ENCODE measurements at regions not wholly inside any gene's neighbourhood (a gene's known extent, or its start where the extent isn't known, plus 50 kb on each side); places are given as distances from the start of the nearest gene placed in this dataset.

DNA sequence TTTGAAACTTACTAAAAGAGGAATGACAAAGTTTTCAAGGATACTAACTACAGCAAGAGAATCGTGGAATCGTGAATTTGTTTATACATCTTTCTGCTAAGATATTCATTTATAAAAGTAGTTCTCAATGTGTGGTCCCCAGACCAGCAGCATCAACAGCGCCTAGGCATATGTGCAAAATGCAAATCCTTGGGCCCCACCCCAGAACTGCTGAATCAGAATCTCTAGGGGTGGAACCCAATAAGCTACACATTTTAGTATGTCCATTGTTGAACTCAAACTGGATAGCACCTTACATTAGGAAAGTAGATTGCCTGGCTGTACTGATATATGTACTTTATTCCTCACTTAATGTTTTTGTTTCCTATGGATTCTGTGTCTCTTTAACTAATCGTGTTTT lies 346.0 kb downstream of the MFSD1 start:
- no peaks in the 10 kb centered on the region for H3K36me3 ChIP-seq (ENCODE audit: low read length)
- H4K20me1 ChIP-seq (ENCODE audit: low read depth, low read length): no peaks in the 10 kb centered on the region
- TF ChIP-seq, protein P1, sequence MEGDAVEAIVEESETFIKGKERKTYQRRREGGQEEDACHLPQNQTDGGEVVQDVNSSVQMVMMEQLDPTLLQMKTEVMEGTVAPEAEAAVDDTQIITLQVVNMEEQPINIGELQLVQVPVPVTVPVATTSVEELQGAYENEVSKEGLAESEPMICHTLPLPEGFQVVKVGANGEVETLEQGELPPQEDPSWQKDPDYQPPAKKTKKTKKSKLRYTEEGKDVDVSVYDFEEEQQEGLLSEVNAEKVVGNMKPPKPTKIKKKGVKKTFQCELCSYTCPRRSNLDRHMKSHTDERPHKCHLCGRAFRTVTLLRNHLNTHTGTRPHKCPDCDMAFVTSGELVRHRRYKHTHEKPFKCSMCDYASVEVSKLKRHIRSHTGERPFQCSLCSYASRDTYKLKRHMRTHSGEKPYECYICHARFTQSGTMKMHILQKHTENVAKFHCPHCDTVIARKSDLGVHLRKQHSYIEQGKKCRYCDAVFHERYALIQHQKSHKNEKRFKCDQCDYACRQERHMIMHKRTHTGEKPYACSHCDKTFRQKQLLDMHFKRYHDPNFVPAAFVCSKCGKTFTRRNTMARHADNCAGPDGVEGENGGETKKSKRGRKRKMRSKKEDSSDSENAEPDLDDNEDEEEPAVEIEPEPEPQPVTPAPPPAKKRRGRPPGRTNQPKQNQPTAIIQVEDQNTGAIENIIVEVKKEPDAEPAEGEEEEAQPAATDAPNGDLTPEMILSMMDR (IDR thresholded peaks at IDR 0.05; ENCODE audit: insufficient read depth, low read length, poor library complexity, severe bottlenecking): no peak
- TF ChIP-seq EZH2phosphoT487 (conservative IDR thresholded peaks at IDR 0.05; ENCODE audit: low read length): no peak
- no peaks in the 10 kb centered on the region for H3K9me2 ChIP-seq (replicated peaks; ENCODE audit: insufficient read depth, low read length)
- no peak overlapping the region for H3K27ac ChIP-seq (ENCODE audit: low read depth, low read length)
- no peaks in the 10 kb centered on the region for H3F3A ChIP-seq (ENCODE audit: insufficient read depth)
- H3K79me2 ChIP-seq (ENCODE audit: insufficient read depth, low read length): no peaks in the 10 kb centered on the region
- H3K27me3 ChIP-seq (ENCODE audit: low read length): no peaks in the 10 kb centered on the region
- H3K4me2 ChIP-seq (ENCODE audit: low read depth, low read length, poor library complexity, severe bottlenecking): no peak overlapping the region
- H3K9ac ChIP-seq (ENCODE audit: low read length): no peak overlapping the region
- H3K4me3 ChIP-seq (ENCODE audit: insufficient read depth, low read length, poor library complexity, severe bottlenecking): no peak overlapping the region
- no peaks in the 10 kb centered on the region for H3K9me3 ChIP-seq (ENCODE audit: insufficient read depth, low read length)
- no peak overlapping the region for H2AFZ ChIP-seq (ENCODE audit: low read depth, low read length, severe bottlenecking)

- Histone ChIP-seq H3K27me3 (ENCODE audit: low read length) (no peaks in the 10 kb centered on the region), H3K9ac (ENCODE audit: low read length) (no peak overlapping the region), H3K36me3 (ENCODE audit: low read length) (no peaks in the 10 kb centered on the region), H2AFZ (ENCODE audit: low read depth, low read length, severe bottlenecking) (no peak overlapping the region), H3K4me3 (ENCODE audit: insufficient read depth, low read length, poor library complexity, severe bottlenecking) (no peak overlapping the region), H3K9me2 (replicated peaks; ENCODE audit: insufficient read depth, low read length) (no peaks in the 10 kb centered on the region), H3K27ac (ENCODE audit: low read depth, low read length) (no peak overlapping the region), H3K9me3 (ENCODE audit: insufficient read depth, low read length) (no peaks in the 10 kb centered on the region), H3K4me2 (ENCODE audit: low read depth, low read length, poor library complexity, severe bottlenecking) (no peak overlapping the region), H4K20me1 (ENCODE audit: low read depth, low read length) (no peaks in the 10 kb centered on the region), H3F3A (ENCODE audit: insufficient read depth) (no peaks in the 10 kb centered on the region), H3K79me2 (ENCODE audit: insufficient read depth, low read length) (no peaks in the 10 kb centered on the region)
- no peak for TF ChIP-seq EZH2phosphoT487 (conservative IDR thresholded peaks at IDR 0.05; ENCODE audit: low read length)
- TF ChIP-seq, protein P1 (IDR thresholded peaks at IDR 0.05; ENCODE audit: insufficient read depth, low read length, poor library complexity, severe bottlenecking): no peak
Measured at GRCh38 chr3:159148466-159148865, 346.6 kb downstream of the MFSD1 start.

- Histone ChIP-seq H3K27ac (ENCODE audit: low read depth, low read length) (no peak overlapping the region), H3K9me3 (ENCODE audit: insufficient read depth, low read length) (no peaks in the 10 kb centered on the region), H2AFZ (ENCODE audit: low read depth, low read length, severe bottlenecking) (no peak overlapping the region), H3K9me2 (replicated peaks; ENCODE audit: insufficient read depth, low read length) (no peaks in the 10 kb centered on the region), H3K36me3 (ENCODE audit: low read length) (no peaks in the 10 kb centered on the region), H3F3A (ENCODE audit: insufficient read depth) (no peaks in the 10 kb centered on the region), H3K27me3 (ENCODE audit: low read length) (no peaks in the 10 kb centered on the region), H3K79me2 (ENCODE audit: insufficient read depth, low read length) (no peaks in the 10 kb centered on the region), H3K4me3 (ENCODE audit: insufficient read depth, low read length, poor library complexity, severe bottlenecking) (no peak overlapping the region), H3K9ac (ENCODE audit: low read length) (no peak overlapping the region), H3K4me2 (ENCODE audit: low read depth, low read length, poor library complexity, severe bottlenecking) (no peak overlapping the region), H4K20me1 (ENCODE audit: low read depth, low read length) (no peaks in the 10 kb centered on the region)
- TF ChIP-seq, protein P1 (IDR thresholded peaks at IDR 0.05; ENCODE audit: insufficient read depth, low read length, poor library complexity, severe bottlenecking): no peak
- TF ChIP-seq EZH2phosphoT487 (conservative IDR thresholded peaks at IDR 0.05; ENCODE audit: low read length): no peak
Measured at GRCh38 chr3:159149131-159149530, 347.3 kb downstream of the MFSD1 start.

Data from SU-DHL-6 (cell line).